K562 (cell line): ENCODE measurements at regions not wholly inside any gene's neighbourhood (a gene's known extent, or its start where the extent isn't known, plus 50 kb on each side); places are given as distances from the start of the nearest gene placed in this dataset.

Experiments
- CHD2 ChIP-seq: IDR thresholded peaks from 2 replicates; pipeline ENCODE4 v1.6.1; 2011; ENCODE audit warnings: low read depth, low read length
- GTF2F1 ChIP-seq: IDR thresholded peaks from 2 replicates; pipeline ENCODE4 v1.6.1; 2011; ENCODE audit warnings: low read depth, low read length, improper control_type of control experiment
- HDAC2 ChIP-seq: fragments of 450-650 bp; IDR thresholded peaks from 2 replicates; pipeline ENCODE4 v1.6.1; 2016; ENCODE audit warnings: mild to moderate bottlenecking
- JUN ChIP-seq, 2 experiments: sonication (generic) in 1 of 2; formaldehyde crosslinking in 1 of 2; IDR thresholded peaks; 2 replicates each; pipeline versions ENCODE4 v1.6.1 to v1.8.0; 2012 to 2022; ENCODE audit warnings: borderline replicate concordance in 2 of 2, mild to moderate bottlenecking in 2 of 2, improper control_type of control experiment in 1 of 2, low read depth in 1 of 2, low read length in 1 of 2, missing genetic modification reagents in 1 of 2
- SETDB1 ChIP-seq: IDR thresholded peaks from one replicate; pipeline ENCODE4 v1.6.1; 2012; ENCODE audit warnings: low read length, control low read depth, inconsistent platforms
- TCF7 ChIP-seq: sonication (generic); IDR thresholded peaks from 2 replicates; pipeline ENCODE4 v1.6.1; 2016; ENCODE audit warnings: antibody characterized with exemption, borderline replicate concordance
- TEAD4 ChIP-seq, 2 experiments: sonication (generic) in 1 of 2; formaldehyde crosslinking in 1 of 2; IDR thresholded peaks; 2 replicates each; pipeline versions ENCODE4 v1.6.1 to v1.8.0; 2012 to 2022; ENCODE audit warnings: borderline replicate concordance in 1 of 2, inconsistent platforms in 1 of 2, low read length in 1 of 2, mild to moderate bottlenecking in 1 of 2, missing genetic modification reagents in 1 of 2
- TFAM ChIP-seq: fragments of 250-450 bp; sonication (Bioruptor Pico); conservative IDR thresholded peaks from 2 replicates; pipeline ENCODE4 v1.5.0; 2021; ENCODE audit warnings: mild to moderate bottlenecking, moderate library complexity

DNA sequence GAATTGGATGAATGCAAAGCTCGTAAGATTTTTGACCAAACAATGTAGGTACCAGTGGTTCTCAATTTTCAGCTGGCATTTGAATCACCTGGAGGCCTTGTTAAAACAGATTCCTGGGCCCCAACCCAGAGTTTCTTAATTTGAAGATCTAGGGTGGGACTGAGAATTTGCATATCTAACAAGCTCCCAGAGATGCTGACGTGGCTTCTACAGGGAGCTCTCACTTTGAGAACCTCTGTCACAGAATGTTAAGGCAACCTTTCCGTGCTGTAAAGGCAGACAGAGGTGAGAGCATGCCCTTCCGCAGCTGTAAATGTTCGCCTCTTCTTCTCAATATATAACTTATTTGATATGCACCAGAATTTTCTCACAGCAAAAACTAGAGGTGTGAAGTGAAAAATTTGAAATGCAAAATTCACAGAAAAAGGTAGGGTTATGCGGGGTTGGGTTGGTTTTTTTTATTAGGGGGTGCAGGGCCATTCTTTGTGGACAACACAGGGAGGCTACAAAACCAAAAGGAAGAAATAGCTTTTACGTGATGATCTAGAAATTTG lies 69.4 kb downstream of the BMP2 start:
- TF ChIP-seq JUN (IDR thresholded peaks at IDR 0.05; ENCODE audit: borderline replicate concordance, low read depth, low read length), result no peak
- TF ChIP-seq JUN (CRISPR knock-in tag; IDR thresholded peaks at IDR 0.05; ENCODE audit: borderline replicate concordance), result no peak
- no peak for TF ChIP-seq CHD2
- TF ChIP-seq TCF7, result no peak
- no peak for TF ChIP-seq HDAC2
- TF ChIP-seq SETDB1, result no peak
- no peak for TF ChIP-seq GTF2F1
- TF ChIP-seq TEAD4 (IDR thresholded peaks at IDR 0.05; ENCODE audit: low read length), result no peak
- no peak for TF ChIP-seq TEAD4 (CRISPR knock-in tag; IDR thresholded peaks at IDR 0.05; ENCODE audit: borderline replicate concordance)
- no peak for TF ChIP-seq TFAM (CRISPR knock-in tag)
